ENCODE measurements at regions not wholly inside any gene's neighbourhood (a gene's known extent, or its start where the extent isn't known, plus 50 kb on each side); places are given as distances from the start of the nearest gene placed in this dataset.

DNA sequence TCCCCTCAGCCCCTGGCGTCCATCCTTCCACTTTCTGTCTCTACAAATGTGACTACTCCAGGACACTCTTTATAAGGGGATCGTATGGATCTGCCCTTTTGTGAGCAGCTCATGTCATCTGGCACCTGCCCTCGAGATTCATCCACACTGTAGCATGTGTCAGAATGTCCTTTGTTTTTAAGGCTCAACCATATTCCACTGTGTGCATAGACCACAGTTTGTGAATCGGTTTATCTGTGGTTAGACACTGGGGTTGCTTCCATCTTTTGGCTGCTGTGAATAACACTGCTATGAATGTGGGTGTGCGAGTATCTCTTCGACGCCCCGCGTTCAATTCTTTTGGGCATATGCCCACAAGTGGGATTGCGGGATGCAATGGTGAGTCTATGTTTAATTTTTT, 167.9 kb downstream of the NUP210 start:
- Histone ChIP-seq H3K27me3 (replicated peaks; ENCODE audit: insufficient read depth, low read length) (no peaks in the 10 kb centered on the region), H4K20me1 (ENCODE audit: insufficient read depth, low read length) (no peaks in the 10 kb centered on the region), H3K4me2 (ENCODE audit: low read depth, low read length) (no peak overlapping the region), H3K9me3 (replicated peaks; ENCODE audit: insufficient read depth, low read length) (no peaks in the 10 kb centered on the region), H3F3A (ENCODE audit: insufficient read depth, low read length) (no peaks in the 10 kb centered on the region), H3K79me2 (ENCODE audit: low read length) (no peaks in the 10 kb centered on the region), H3K4me3 (ENCODE audit: low read length) (no peak overlapping the region), H3K27ac (ENCODE audit: low read length) (no peak overlapping the region), H3K9ac (ENCODE audit: low read length) (no peak overlapping the region), H2AFZ (ENCODE audit: low read length) (no peak overlapping the region), H3K4me1 (ENCODE audit: low read length) (no peaks in the 10 kb centered on the region), H3K36me3 (replicated peaks; ENCODE audit: insufficient read depth, low read length) (no peaks in the 10 kb centered on the region), H3K9me2 (replicated peaks; ENCODE audit: insufficient read depth, low read length) (no peaks in the 10 kb centered on the region)
- TF ChIP-seq, protein P1, sequence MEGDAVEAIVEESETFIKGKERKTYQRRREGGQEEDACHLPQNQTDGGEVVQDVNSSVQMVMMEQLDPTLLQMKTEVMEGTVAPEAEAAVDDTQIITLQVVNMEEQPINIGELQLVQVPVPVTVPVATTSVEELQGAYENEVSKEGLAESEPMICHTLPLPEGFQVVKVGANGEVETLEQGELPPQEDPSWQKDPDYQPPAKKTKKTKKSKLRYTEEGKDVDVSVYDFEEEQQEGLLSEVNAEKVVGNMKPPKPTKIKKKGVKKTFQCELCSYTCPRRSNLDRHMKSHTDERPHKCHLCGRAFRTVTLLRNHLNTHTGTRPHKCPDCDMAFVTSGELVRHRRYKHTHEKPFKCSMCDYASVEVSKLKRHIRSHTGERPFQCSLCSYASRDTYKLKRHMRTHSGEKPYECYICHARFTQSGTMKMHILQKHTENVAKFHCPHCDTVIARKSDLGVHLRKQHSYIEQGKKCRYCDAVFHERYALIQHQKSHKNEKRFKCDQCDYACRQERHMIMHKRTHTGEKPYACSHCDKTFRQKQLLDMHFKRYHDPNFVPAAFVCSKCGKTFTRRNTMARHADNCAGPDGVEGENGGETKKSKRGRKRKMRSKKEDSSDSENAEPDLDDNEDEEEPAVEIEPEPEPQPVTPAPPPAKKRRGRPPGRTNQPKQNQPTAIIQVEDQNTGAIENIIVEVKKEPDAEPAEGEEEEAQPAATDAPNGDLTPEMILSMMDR (IDR thresholded peaks at IDR 0.05; ENCODE audit: low read length): no peak
- TF ChIP-seq EZH2phosphoT487 (IDR thresholded peaks at IDR 0.05; ENCODE audit: low read length) (no peak), EZH2 (optimal IDR thresholded peaks at IDR 0.05; ENCODE audit: low read depth, low read length) (no peak)
- no peak for DNase-seq

DNA sequence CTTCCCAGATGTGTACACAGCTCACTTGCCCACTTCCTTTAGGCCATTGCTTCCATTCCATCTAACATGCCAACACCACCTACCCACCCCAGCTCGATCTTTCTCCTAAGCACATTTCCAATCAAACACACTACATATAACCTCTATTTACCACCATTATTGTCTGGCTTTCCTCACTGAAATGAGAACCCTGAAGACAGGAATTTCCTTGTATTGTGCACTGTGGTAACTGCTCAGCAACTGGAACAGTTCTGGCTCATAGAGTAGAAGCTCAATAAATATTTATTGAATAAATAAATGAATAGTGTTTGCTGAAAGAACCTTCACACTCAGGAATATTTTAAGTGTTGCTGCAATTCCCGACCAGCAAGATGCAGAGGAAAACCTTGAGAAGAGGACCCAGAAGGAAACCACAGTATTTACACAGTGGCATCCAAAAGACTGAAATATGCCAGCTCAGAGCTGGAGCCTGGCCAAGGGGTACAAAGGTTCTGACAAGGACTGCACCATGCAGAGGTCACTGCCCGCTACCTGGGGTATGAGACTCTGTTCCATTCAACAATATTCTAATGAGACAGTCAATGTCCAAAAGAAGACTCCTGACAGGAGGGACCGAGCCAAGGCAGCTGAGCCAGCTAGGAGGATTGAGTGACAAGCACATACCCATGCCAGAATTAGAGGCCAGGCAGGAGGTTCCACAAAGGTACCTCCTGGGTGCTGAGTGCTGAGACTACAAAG, 168.8 kb downstream of the NUP210 start:
- Histone ChIP-seq H3K4me1 (ENCODE audit: low read length) (no peaks in the 10 kb centered on the region), H3K27ac (ENCODE audit: low read length) (no peak overlapping the region), H3F3A (ENCODE audit: insufficient read depth, low read length) (no peaks in the 10 kb centered on the region), H3K4me2 (ENCODE audit: low read depth, low read length) (no peak overlapping the region), H3K79me2 (ENCODE audit: low read length) (no peaks in the 10 kb centered on the region), H3K4me3 (ENCODE audit: low read length) (no peak overlapping the region), H3K36me3 (replicated peaks; ENCODE audit: insufficient read depth, low read length) (no peaks in the 10 kb centered on the region), H4K20me1 (ENCODE audit: insufficient read depth, low read length) (no peaks in the 10 kb centered on the region), H3K9me2 (replicated peaks; ENCODE audit: insufficient read depth, low read length) (no peaks in the 10 kb centered on the region), H2AFZ (ENCODE audit: low read length) (no peak overlapping the region), H3K9ac (ENCODE audit: low read length) (no peak overlapping the region), H3K9me3 (replicated peaks; ENCODE audit: insufficient read depth, low read length) (no peaks in the 10 kb centered on the region), H3K27me3 (replicated peaks; ENCODE audit: insufficient read depth, low read length) (no peaks in the 10 kb centered on the region)
- TF ChIP-seq EZH2phosphoT487 (IDR thresholded peaks at IDR 0.05; ENCODE audit: low read length): no peak
- no peak for TF ChIP-seq EZH2 (optimal IDR thresholded peaks at IDR 0.05; ENCODE audit: low read depth, low read length)
- TF ChIP-seq, protein P1 (IDR thresholded peaks at IDR 0.05; ENCODE audit: low read length): no peak
- DNase-seq: no peak

DNA sequence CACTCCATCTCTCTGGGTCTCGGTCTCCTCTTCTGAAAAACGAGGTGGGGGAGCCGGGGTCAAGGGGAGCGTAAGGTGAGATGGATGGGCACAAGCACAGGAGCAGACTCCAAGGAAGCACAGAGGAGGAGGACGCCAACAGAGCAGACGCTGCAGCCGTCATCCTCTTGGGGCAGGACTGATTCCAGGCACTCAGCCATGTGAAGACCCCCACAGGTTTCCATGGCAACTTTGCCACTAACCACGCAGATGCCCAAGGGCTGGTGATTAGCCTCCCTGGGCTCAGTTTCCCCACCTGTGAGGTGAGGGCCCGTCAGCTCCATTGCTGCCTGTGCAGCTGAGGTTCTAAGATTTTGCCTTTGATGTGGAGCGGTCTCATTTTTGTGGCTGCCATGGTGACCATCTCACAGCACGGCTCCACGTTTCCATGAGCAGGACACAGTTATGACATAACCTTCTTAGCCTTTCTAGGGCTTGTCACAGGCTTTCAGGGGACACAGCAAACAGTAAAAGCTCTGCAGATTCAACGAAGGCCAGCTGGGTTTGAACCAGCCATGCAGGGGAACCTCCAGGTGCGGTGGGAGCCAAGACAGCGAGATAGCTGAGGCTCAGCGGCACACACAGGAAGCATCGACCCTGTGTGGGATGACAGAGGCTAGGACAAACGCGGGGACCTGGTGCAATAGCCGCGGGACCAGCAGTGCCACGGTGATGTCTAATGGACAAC, 170.3 kb downstream of the NUP210 start:
- Histone ChIP-seq H3K4me3 (ENCODE audit: low read length) (no peak overlapping the region), H3K9ac (ENCODE audit: low read length) (no peak overlapping the region), H3K36me3 (replicated peaks; ENCODE audit: insufficient read depth, low read length) (no peaks in the 10 kb centered on the region), H3K9me2 (replicated peaks; ENCODE audit: insufficient read depth, low read length) (no peaks in the 10 kb centered on the region), H3K27ac (ENCODE audit: low read length) (no peak overlapping the region), H3F3A (ENCODE audit: insufficient read depth, low read length) (no peaks in the 10 kb centered on the region), H3K4me1 (ENCODE audit: low read length) (no peaks in the 10 kb centered on the region), H3K9me3 (replicated peaks; ENCODE audit: insufficient read depth, low read length) (no peaks in the 10 kb centered on the region), H3K79me2 (ENCODE audit: low read length) (no peaks in the 10 kb centered on the region), H3K27me3 (replicated peaks; ENCODE audit: insufficient read depth, low read length) (no peaks in the 10 kb centered on the region), H3K4me2 (ENCODE audit: low read depth, low read length) (no peak overlapping the region), H4K20me1 (ENCODE audit: insufficient read depth, low read length) (no peaks in the 10 kb centered on the region), H2AFZ (ENCODE audit: low read length) (no peak overlapping the region)
- no peak for DNase-seq
- TF ChIP-seq EZH2phosphoT487 (IDR thresholded peaks at IDR 0.05; ENCODE audit: low read length): no peak
- TF ChIP-seq EZH2 (optimal IDR thresholded peaks at IDR 0.05; ENCODE audit: low read depth, low read length): no peak
- TF ChIP-seq, protein P1 (IDR thresholded peaks at IDR 0.05; ENCODE audit: low read length): no peak
